Stimulated activated naive B cell treated with anti-CD40 and anti-IgM and Interleukin-4, amounts not matched to agents 10 μg/mL and 1 μg/mL and 100 μg/mL, for 72 hours (primary cell): ENCODE measurements at regions not wholly inside any gene's neighbourhood (a gene's known extent, or its start where the extent isn't known, plus 50 kb on each side); places are given as distances from the start of the nearest gene placed in this dataset.

Experiments
- ATAC-seq, 2 donors: fragments of 150-1000 bp; cut with Tn5 transposase; replicated peaks; 2 replicates each; pipeline ENCODE4 v1.10.0; 2021; ENCODE audit warnings: moderate library complexity in 1 of 2
- DNase-seq: peaks from one replicate; pipeline ENCODE4 v3.0.0; 2021
- H3K27ac Mint-ChIP-seq: one replicate; pipeline ENCODE4 v1.8.0; 2022; ENCODE audit warnings: mild to moderate bottlenecking, mixed read lengths
- H3K27me3 Mint-ChIP-seq, 2 donors: one replicate each; pipeline ENCODE4 v1.8.0; 2022; ENCODE audit warnings: mixed read lengths in 2 of 2
- H3K36me3 Mint-ChIP-seq, 2 donors: one replicate each; pipeline ENCODE4 v1.8.0; 2022; ENCODE audit warnings: mixed read lengths in 2 of 2, mild to moderate bottlenecking in 1 of 2
- H3K4me1 Mint-ChIP-seq, 2 donors: one replicate each; pipeline ENCODE4 v1.8.0; 2022; ENCODE audit warnings: mixed read lengths in 2 of 2, mild to moderate bottlenecking in 1 of 2
- H3K4me3 Mint-ChIP-seq, 2 donors: one replicate each; pipeline ENCODE4 v1.8.0; 2022; ENCODE audit warnings: mild to moderate bottlenecking in 2 of 2, mixed read lengths in 2 of 2, moderate library complexity in 1 of 2
- H3K9me3 Mint-ChIP-seq, 2 donors: one replicate each; pipeline ENCODE4 v1.8.0; 2022; ENCODE audit warnings: mixed read lengths in 2 of 2, mild to moderate bottlenecking in 1 of 2

- DNase-seq (no peak), ATAC-seq (peak in 1 of 2 donors; percentile 59)
- no peaks in the 10 kb centered on the region for H3K27me3 Mint-ChIP-seq
- H3K4me1 Mint-ChIP-seq, result no peaks in the 10 kb centered on the region
- no peak overlapping the region for H3K4me3 Mint-ChIP-seq
- H3K9me3 Mint-ChIP-seq, result no peaks in the 10 kb centered on the region
- no peak overlapping the region for H3K27ac Mint-ChIP-seq
- peaks cover 0 to 2% of the 10 kb centered on the region in 2 donors for H3K36me3 Mint-ChIP-seq
These were observed 52.6 kb upstream of the RBM15 start for GRCh38 chr1:110286564-110286963.

- no peak overlapping the region for H3K4me3 Mint-ChIP-seq
- no peaks in the 10 kb centered on the region for H3K9me3 Mint-ChIP-seq
- H3K36me3 Mint-ChIP-seq, result peaks cover 0 to 2% of the 10 kb centered on the region in 2 donors
- H3K27me3 Mint-ChIP-seq, result no peaks in the 10 kb centered on the region
- no peaks in the 10 kb centered on the region for H3K4me1 Mint-ChIP-seq
- DNase-seq, result no peak
- no peak for ATAC-seq
- H3K27ac Mint-ChIP-seq, result no peak overlapping the region
These were observed 51.1 kb upstream of the RBM15 start for GRCh38 chr1:110288111-110288510.
